HG03066 (cell line): ENCODE measurements at regions not wholly inside any gene's neighbourhood (a gene's known extent, or its start where the extent isn't known, plus 50 kb on each side); places are given as distances from the start of the nearest gene placed in this dataset.

ENCODE experiments used
- ATAC-seq: cut with Tn5 transposase; IDR thresholded peaks from one replicate; pipeline ENCODE4 v1.9.1; 2021; ENCODE audit warnings: low read depth; ENCODE audit not compliant: unreplicated experiment

- no peak for ATAC-seq
Measured at GRCh38 chr16:86037999-86038925, 139.3 kb downstream of the IRF8 start.

GRCh38 chr16:86038926-86039310 lies 140.0 kb downstream of the IRF8 start:
- no peak for ATAC-seq

GRCh38 chr16:86039606-86040005 lies 140.6 kb downstream of the IRF8 start:
- ATAC-seq, result no peak

- ATAC-seq, result no peak
Measured at GRCh38 chr16:86040496-86040895, 141.5 kb downstream of the IRF8 start.

GRCh38 chr16:86041215-86041614 lies 142.3 kb downstream of the IRF8 start:
- ATAC-seq, result no peak

GRCh38 chr16:86041807-86042206 lies 142.8 kb downstream of the IRF8 start:
- ATAC-seq, result no peak

- no peak for ATAC-seq
Measured at GRCh38 chr16:86042393-86042792, 143.4 kb downstream of the IRF8 start.

GRCh38 chr16:86042996-86043725 lies 144.2 kb downstream of the IRF8 start:
- ATAC-seq, result no peak

GRCh38 chr16:86044241-86044671 lies 145.3 kb downstream of the IRF8 start:
- ATAC-seq, result no peak

- no peak for ATAC-seq
Measured at GRCh38 chr16:86044881-86045590, 146.1 kb downstream of the IRF8 start.

GRCh38 chr16:86045591-86045971 lies 146.6 kb downstream of the IRF8 start:
- no peak for ATAC-seq

GRCh38 chr16:86046026-86046425 lies 147.1 kb downstream of the IRF8 start:
- no peak for ATAC-seq

GRCh38 chr16:86046667-86047270 lies 147.8 kb downstream of the IRF8 start:
- ATAC-seq, result no peak

GRCh38 chr16:86048221-86048620 lies 149.3 kb downstream of the IRF8 start:
- no peak for ATAC-seq

- ATAC-seq, result no peak
Measured at GRCh38 chr16:86048882-86049585, 150.1 kb downstream of the IRF8 start.

- ATAC-seq, result no peak
Measured at GRCh38 chr16:86049641-86050040, 150.7 kb downstream of the IRF8 start.

- no peak for ATAC-seq
Measured at GRCh38 chr16:86050111-86050510, 151.1 kb downstream of the IRF8 start.

- ATAC-seq, result no peak
Measured at GRCh38 chr16:86050591-86051367, 151.8 kb downstream of the IRF8 start.

- ATAC-seq, result no peak
Measured at GRCh38 chr16:86051368-86052114, 152.6 kb downstream of the IRF8 start.
